HS-5 (cell line): ENCODE measurements at regions not wholly inside any gene's neighbourhood (a gene's known extent, or its start where the extent isn't known, plus 50 kb on each side); places are given as distances from the start of the nearest gene placed in this dataset.
A peak's percentile ranks its signal among the peaks of the same experiment; 100 is the strongest.
"Not testable (repeated sequence)": the region's sequence is repeated elsewhere in the genome, so short reads cannot be mapped to it uniquely, and the experiment has no call there.

Experiments
- DNase-seq: peaks from one replicate; pipeline ENCODE4 v3.0.0-alpha.2; 2012; ENCODE audit warnings: low read depth

- no peak for DNase-seq
Observed at GRCh38 chr18:62442391-62442790, 80.4 kb upstream of the ZCCHC2 start.

GRCh38 chr18:62445386-62445917 is 77.4 kb upstream of the ZCCHC2 start:
- DNase-seq, result no peak

- no peak for DNase-seq
Observed at GRCh38 chr18:62446511-62446910, 76.3 kb upstream of the ZCCHC2 start.

DNA sequence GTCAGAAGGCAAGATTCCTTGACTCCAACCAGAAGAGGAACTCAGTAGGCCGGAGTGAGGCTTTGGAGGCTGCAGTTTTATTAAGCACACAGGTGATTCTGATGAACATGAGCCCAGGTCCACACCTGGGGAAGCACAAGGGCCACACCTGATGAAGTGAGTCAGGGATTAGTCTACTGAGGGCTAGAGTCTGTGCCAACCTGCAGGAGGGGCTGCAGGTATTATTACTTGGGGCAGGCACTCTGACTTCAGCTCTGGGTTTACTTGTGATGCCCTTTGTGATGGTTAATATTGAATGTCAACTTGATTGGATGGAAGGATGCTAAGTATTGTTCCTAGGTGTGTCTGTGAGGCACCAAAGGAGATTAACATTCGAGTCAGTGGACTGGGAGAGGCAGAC is 75.2 kb upstream of the ZCCHC2 start:
- DNase-seq, result no peak

DNA sequence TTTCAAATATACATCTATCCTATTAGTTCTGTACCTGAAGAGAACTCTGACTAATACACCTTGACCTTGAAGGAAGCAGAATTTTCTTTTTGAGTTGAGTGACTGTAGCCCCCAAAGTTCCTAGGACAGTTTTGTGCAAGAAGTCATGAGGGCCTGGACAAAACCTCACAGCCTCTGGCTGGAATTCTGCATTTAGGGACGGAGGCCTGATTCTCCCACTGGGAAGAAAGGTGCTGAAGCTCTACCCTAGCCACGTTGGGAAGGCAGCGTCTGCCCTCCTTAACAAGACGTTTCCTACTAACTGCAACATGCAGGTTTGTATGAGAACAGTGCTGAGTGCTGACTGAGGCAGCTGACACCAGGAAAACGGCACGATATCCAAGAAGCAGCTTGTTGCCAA is 74.4 kb upstream of the ZCCHC2 start:
- DNase-seq, result no peak

GRCh38 chr18:62449490-62450104 is 73.2 kb upstream of the ZCCHC2 start:
- no peak for DNase-seq

DNA sequence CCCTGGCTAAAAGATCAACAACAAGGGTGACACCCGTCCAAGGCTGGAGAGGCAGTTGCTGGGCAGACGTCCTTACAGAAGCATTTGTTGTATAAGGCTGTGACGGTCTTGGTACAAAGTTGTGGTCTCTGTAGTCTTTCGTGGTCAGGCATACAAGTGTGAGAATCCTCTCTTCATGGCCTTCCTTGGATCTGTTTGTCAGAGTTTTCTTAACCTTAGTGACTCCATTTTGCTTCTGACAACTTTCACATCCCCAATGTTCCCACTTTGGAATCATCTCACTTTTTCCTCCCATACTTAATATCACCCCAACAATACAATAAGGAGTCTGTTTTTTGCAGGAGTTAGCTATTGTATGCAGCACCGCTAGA is 72.7 kb upstream of the ZCCHC2 start:
- no peak for DNase-seq

GRCh38 chr18:62450546-62451410 is 72.0 kb upstream of the ZCCHC2 start:
- DNase-seq, result peak; percentile 90

GRCh38 chr18:62452280-62452831 is 70.5 kb upstream of the ZCCHC2 start:
- no peak for DNase-seq

GRCh38 chr18:62453864-62454263 is 69.0 kb upstream of the ZCCHC2 start:
- DNase-seq, result no peak

GRCh38 chr18:62454527-62454926 is 68.3 kb upstream of the ZCCHC2 start:
- DNase-seq, result no peak

DNA sequence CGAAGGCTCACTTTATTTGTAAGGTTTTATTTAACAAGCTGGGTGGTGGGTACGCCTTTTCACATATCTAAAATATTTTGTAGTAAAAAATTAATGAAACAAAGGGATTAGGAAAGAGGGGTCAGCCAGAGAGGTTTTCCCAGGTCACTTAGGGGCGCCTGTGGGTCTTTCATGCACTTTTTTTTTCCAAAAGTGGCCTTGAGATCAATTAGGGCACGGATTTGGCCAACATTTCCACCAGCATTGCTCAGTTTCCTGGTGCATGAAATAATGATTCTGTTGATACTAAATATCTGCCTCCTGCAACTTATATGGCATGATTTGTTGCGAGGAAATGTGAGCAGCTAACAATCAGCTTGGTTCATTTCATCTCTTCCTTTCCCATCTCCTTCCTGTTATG is 67.6 kb upstream of the ZCCHC2 start:
- DNase-seq, result no peak

DNA sequence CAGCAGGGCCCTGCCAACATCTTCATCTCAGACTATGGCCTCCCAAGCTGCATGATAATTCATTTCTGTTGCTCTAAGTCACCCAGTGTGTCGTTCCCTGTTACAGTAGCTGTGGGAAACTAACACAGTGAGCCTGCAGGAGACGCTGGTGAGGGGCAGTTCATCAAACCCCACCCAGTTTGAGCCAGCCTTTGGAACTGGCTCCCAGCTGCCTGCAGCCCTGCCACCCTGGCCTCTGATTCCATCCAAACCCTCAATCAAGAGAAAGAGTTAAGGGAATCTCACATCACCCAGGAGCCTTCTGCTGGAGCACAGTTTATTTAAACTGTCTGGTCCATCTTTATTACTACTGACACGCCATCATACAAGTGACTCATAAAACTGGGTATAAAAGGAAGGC is 64.9 kb upstream of the ZCCHC2 start:
- no peak for DNase-seq

GRCh38 chr18:62458346-62458745 is 64.5 kb upstream of the ZCCHC2 start:
- no peak for DNase-seq

GRCh38 chr18:62458868-62459716 is 63.7 kb upstream of the ZCCHC2 start:
- no peak for DNase-seq

- no peak for DNase-seq
Observed at GRCh38 chr18:62460851-62461300, 61.9 kb upstream of the ZCCHC2 start.

- DNase-seq, result no peak
Observed at GRCh38 chr18:62461591-62461990, 61.2 kb upstream of the ZCCHC2 start.

GRCh38 chr18:62464266-62464665 is 58.6 kb upstream of the ZCCHC2 start:
- DNase-seq, result no peak

GRCh38 chr18:62469131-62469530 is 53.7 kb upstream of the ZCCHC2 start:
- DNase-seq, result not testable (repeated sequence)
